GM19372 (cell line): ENCODE measurements at regions not wholly inside any gene's neighbourhood (a gene's known extent, or its start where the extent isn't known, plus 50 kb on each side); places are given as distances from the start of the nearest gene placed in this dataset.
"Not testable (repeated sequence)": the region's sequence is repeated elsewhere in the genome, so short reads cannot be mapped to it uniquely, and the experiment has no call there.

Experiments
- ATAC-seq: cut with Tn5 transposase; IDR thresholded peaks from one replicate; pipeline ENCODE4 v1.9.1; 2021; ENCODE audit warnings: mild to moderate bottlenecking, low read depth, moderate library complexity; ENCODE audit not compliant: unreplicated experiment

DNA sequence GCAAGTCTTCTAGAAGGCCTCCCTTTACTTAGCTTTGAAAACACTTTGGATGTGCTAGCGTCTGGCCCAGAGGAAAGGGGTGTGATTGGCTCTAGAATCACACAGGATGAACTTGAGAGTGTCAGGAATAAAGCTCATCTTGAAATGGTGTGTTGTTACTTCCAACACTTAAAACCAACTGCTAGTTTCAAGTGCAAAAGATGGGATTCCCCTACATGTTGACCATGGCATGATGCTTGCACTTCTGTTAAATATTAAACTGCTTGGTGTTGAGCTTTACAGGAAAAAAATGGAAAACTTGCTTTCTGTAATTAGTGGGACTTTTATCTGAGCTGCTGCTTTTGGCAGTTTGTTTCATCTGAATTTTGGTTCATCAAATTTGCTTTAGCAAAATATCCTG, 261.1 kb downstream of the MED10 start:
- no peak for ATAC-seq

DNA sequence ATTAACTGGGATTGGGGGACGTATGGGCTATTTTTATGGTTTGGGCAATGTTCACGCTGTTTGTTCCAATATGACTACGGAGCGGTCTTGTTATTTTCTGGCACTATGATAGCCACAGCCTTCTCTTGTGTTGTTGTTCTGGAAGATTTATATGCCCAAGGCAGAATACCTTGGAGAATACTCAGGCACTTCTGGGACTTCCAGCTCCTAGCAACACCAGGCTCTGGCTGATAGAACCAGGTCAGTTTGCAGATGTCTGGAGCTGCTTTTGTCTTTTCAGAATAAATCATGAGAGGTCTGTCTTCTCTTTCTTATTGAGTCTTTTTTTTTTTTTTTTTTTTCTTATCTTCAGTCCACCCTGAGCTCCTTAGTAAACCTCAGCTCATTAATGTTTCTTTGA, 262.5 kb downstream of the MED10 start:
- ATAC-seq: no peak

DNA sequence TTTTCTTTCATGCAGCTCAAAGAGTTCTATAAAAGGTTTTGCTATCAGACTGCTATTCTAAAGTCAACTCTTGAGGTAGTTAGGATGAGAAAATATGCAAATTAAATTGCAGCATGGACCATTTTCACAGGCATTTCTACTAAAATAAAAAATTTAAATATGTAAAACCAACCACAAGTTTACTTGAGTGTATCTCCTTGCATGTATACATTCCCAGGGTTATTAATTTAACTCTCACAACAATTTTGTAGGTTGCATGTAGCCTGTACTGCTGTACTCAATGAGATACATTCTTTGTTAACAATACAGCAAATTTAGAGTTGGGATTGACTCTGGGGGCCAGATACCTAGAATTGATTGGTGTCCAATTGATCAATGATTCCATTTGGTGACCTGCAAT, 265.8 kb downstream of the MED10 start:
- ATAC-seq: no peak

DNA sequence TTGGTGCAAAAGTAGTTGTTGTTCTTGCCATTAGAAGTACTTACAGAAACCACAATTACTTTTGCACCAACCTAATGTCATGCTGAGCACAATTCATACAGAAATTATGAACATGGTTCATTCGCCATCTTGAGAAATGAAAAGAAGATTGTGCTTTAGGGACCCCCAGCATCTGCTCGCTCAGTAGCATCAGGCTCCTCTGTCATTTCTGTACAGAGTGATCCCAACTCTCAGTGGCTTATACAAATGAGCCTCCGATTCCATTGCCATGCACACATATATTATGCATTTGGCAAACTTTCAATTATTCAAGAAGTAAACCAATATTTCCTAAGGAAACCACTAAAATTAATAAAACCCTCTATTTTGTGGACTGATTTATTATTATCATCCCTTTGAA, 266.2 kb downstream of the MED10 start:
- no peak for ATAC-seq

DNA sequence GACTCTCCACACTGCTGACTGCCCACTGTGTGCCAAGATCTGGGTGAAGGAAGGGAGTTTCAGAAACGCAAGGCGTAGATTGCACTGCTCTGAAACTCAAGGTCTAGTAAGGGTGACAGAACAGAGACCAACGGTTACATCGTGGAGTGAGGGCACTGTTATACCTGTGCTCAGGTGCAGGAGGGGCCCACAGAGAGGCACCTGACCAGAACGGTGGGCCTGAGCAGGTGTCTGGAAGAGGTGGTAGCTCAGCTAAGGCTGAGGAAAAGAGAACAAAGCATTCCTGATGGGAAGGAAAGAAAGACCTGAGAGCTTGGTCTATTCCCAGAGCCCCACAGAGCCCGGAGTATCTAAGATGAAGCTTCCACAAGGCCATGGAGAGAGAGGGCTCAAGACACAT, 267.2 kb downstream of the MED10 start:
- no peak for ATAC-seq

DNA sequence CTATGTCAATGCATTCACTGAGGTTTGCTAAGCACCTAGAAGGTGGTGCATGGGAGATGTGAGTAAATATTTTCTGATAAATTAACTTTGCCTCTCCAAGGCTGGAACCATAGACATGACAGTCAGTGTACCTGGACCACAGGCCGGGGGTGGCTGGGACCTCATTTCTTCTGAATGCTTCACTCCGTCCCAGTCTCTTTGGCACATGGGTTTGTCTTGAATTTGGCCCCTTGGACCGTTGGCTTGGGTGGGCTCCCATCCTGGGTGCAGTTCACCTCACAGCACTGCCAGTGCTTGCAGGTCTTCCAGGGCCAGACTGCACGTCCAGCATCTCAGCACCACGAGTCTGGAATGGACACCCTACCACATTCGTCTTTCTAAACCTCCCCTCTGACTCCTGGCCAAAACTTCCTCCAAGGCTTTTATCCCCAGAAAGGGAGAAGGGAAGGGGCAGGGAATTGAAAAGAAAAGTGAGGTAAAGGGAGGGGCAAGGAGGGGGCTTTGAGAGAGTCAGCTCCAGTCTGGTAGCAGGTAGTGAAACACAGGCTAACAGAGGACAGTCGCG, 267.8 kb downstream of the MED10 start:
- no peak for ATAC-seq

DNA sequence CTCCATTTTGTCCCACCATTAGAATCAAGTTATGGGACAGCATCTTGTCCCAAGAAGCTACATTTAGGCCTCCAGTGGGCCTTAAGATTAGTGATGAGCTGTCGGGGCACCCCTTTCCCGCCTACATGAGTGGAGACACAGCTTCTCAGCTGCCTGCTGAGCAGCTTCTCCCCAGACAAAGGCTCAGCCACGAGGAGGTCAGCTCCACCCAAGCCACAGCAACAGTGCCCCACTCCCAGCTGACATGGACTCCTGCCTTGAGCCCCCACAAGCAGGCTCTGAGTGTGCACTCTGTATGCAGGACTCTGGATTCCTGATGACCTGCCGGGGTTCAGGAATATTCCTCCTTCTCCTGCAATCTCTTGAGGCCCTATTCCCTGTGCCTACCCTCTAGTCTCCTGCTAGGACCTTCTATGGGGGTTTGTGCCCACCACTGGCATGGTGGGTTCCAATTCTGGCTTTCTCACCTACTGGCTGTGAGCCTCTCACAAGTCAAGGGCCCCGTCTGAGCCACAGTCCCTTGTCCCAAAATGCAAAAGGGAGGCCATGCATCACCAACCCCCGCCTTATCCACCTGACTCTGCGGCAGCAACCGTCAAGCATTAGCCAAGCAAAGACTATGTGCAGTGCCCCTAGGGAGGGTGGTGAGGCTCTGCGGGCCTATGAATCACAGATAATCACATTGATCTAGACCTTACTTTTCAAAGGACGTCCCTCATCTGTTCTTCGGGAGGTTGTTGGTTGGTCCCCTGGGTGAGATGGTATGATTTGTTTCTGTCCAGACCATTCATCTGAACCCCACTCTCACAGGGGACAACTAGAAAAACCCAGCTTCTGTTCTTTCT, 269.1 kb downstream of the MED10 start:
- no peak for ATAC-seq

DNA sequence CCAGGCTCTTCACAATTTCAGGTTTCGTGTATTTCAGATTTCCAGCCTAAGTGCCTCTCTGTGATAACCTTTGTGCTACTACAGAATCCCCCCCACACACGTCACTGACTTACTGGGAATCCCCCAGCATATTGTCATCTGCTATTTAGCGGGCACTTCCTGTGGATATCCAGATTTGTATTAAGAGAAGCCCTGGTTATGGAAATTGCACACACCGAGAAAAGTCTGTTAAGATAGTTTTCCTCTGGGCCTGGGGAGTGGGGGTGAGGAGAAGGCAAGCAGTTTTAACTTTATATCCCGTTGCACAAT, 269.9 kb downstream of the MED10 start:
- no peak for ATAC-seq

DNA sequence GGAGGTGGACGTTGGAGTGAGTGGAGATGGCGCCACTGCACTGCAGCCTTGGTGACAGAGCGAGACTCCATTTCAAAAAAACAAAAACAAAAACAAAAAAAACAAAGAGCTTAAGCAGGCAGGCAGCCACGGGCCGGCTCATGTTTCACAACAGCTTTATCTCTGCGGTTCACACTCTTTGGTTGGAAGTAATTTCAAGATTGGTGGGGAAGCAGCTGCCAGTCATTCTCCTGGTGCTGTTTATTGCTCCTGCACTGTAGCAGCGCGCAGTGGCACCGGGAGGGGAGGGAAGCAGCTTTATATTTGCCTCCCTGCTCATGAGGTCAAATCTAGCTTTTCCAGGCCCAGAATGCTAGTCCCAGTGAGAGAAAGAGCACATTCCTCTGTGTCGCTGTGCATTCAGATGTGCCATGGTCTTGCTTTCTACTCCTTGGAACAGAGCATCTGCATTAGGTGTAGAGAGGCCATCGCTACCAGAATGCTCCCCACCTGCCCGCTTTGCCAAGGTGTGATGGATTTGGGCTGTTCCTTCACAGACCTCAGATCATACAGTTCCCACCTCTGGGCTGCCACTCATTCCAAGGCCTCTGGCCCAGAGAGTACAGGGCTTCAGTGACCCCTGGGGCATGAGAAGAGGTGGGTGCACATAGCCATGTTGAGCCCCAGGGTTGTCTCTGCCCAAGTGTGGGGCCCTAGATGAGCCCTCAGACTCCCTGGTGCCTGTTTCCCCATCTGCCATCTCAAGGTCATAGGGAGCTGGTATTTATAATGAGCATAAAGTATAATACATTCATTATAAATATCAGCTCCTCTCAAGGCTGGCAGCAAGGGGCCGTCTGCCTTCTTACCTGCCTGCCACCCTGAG, 270.4 kb downstream of the MED10 start:
- ATAC-seq: no peak

DNA sequence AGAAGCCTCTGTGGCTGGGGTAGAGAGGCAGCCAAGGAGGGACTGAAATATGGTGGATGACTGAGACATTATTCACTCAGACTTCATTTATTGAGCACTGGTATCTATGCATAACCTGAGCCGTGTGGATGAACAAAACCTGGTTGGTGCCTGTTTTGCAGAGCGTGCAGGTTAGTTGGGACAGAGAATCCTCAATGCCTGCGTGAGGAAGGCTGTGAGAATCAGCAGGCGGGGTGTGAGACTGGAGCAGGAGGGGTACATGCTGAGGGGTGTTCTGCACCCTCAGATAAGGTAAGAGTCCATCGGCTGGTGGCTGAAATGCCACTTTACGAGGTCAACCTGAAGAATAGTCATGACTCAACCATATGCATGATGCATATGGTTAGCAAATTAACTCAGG, 271.6 kb downstream of the MED10 start:
- ATAC-seq: no peak

DNA sequence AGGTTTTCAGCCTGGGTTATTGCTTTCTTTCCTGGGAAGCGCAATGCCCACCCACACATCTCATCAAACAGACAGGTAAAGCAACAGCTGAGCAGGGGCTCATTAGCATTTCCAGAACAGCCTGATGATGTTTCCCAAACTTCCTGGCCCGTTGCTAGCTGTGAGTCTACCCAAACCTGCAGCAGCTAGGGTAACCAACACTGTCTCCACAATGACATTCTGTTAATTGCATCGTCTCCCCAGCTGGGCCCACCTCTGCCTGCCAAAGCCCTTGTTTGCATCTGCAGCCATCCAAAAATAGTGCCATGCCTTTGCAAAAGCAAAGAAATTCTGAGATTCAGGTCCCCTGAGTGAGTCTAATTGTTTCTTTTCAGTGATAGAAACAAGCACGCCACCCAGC, 273.0 kb downstream of the MED10 start:
- no peak for ATAC-seq

DNA sequence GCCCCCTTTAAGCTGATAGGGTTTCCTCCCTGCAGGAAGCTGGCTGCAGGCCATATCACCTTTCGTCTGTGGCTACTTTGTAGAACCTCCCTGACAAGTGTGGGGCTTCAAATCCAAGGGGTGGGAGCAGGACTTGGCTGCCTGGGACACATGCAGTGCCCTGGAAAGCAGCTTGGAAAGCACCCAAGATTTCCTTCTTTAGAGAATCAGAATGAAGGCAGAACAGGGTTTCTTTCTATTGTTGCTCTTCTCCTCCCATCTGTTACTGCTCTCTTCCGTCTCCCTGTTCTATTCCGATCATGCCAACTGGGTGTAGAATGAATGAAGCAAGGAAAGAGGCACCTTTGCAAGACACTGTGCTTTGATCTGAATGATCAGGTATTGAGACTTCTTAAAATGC, 282.2 kb downstream of the MED10 start:
- no peak for ATAC-seq

DNA sequence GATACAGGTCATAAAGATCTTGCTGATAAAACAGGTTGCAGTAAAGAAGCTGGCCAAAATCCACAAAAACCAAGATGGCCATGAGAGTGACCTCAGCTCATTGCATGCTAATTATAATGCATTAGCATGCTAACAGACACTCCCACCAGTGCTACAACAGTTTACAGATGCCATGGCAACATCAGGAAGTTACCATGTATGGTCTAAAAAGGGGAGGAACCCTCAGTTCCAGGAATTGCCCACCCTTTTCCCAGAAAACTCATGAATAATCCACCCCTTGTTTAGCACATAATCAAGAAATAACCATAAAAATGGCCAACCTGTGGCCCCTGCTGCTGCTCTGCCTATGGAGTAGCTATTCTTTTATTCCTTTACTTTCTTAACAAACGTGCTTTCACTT, 284.2 kb downstream of the MED10 start:
- ATAC-seq: not testable (repeated sequence)

DNA sequence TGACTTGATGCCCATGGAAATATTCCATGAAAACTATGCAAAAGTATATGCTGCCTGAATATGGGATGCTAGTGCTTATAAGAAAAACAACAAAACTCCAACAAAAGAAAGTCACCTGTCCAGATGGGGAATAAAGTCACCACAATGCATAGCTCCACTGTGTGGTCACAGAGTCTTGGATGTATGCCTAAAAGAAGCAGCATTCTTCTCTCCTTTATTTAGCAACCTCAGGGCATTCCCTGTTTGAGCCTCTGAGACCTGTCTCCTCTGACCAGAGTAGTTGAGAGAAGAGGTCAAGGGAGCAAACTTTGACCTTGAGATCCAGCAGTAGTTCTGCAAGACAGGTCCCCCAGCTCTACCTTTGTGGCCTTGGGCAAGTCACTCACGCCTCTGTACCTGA, 287.5 kb downstream of the MED10 start:
- no peak for ATAC-seq

DNA sequence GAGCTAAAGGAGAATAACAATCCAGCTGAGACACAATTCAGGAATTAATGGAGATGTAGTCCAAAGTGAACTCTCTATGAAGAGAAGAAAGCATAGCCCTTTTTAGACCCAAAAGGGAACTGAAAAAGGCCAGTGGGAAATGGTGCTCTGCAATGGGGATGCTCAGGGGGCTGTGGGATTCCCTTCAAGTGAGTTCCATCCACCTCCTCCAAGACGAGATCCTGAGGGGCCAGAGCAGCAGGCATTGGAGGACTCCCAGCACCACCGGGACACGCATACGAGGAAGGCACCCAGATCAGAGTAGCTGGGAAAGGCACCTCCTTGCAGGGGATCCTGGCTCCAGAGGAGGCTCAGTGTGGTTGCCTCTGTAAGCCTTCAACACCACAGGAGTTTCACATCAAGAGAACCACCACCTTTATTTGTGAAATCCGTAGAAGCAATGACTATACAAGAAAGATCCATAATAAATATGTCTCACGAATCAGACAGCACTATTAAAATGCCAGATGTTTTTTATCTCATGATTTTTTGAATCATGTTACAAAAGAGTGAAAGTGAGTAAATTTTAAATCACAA, 288.2 kb downstream of the MED10 start:
- ATAC-seq: no peak

DNA sequence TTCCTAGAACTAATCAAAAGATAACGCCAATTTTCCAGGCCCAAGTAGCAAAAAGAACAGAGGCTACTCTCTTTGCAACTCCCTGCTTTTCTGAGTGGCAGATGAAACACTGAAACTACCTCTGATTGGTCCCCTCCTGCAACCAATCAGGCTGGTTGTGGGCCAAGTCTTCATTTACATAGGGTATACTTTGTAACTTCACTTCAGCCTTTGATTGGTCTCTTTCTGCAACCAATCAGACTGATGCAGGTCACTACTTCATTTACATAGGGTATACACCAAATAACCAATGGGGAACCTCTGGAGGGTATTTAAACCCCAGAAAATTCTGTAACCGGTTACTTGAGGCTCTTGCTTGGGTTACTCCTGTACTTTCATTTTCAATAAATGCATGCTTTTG, 289.6 kb downstream of the MED10 start:
- no peak for ATAC-seq

DNA sequence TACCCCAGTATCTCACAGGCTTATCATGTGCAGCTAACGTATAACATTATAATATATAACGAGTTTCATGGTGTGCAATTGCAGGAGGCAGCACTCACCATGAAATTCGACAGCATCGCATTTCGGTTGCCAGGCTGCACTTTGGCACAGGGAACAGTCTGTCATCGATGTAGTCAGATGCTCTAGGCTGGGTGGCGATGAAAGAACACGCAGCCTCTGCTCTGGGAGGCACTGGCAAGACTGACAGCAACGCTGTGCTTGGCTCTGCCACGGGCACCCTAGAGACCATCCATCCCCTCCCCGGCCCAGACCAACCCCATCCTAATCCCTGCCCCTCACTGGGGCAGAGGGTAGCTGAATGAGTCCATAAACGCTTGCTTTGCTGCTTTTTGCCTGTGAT, 290.8 kb downstream of the MED10 start:
- no peak for ATAC-seq

DNA sequence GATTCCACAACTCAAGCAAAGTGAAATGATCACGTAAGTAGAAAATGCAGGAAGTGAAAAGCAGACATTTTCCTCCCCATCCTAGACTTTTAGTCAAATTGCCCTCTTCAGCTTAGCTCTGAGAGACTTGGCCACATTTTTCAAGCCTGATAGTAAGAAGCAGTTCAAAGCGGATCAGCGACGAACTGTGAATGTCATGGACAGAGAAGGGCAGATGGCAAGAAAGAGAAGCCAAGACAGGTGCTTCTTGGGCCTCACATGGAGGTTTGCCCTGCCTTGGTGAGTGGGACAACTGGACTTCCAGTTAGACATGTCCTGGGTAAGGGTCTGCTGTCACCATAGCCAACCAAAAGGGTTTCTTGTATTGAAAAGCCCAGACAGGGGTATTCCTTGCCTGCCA, 291.5 kb downstream of the MED10 start:
- ATAC-seq: no peak

DNA sequence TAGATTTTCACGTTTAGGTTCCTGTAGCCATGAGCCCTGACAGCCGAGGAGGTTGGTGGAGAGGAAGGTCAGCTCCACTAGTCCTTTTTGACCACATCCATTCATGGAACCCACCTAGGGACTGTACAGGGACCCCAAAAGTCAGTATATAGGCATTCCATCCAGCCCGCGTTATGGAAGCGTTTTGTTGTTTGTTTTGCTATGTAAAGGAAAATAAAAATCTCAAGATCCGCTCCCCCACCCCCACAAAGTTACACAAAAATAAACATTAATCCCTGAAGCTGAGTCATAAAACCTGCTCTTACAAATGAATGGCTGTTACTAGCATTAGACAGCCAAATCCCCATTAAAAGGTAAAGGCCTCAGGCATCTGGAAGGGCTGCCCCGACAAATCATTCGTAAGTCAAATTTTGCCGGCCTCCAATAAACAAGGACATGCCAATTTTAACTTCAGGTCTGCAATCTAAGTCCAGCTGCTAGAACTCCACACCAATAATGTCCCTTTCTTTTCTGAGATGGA, 292.9 kb downstream of the MED10 start:
- no peak for ATAC-seq

DNA sequence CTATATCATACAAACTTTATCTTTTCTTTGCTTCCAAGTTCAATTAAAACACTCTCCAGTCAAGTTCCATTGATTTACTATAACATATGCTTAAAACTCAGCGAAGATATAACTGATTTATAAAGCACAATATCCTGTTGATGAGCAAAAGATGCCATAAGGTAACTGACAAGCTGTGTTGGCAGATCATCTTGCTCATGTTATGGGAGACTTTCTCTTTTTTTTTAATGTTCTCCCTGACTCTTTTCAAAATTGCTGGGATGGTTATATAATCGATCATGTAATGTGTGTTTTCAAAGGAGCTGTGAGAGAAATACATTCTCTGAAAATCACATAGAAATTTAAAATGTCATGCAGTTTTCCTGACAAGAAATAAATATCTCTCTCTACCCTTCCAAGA, 293.5 kb downstream of the MED10 start:
- no peak for ATAC-seq

DNA sequence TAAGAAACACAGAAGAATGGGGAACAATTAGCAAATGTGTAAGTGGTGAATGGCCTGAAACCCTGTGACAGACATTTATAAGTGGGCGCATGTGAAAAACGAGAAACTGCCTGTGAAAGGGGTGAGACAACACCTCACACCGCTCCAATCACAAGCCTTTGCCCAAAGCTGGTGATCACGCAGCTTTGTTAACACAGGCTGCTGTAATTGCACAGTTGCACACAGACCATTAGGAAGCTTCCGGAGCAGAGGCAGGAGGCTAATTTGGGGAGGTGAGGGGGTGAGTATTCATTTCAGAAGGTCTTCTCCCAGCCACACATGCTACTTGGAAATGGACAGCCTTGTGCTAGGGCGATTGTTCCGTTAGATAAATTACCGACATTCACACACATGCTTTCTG, 294.0 kb downstream of the MED10 start:
- ATAC-seq: no peak
